HUES48 (cell line): ENCODE measurements at regions not wholly inside any gene's neighbourhood (a gene's known extent, or its start where the extent isn't known, plus 50 kb on each side); places are given as distances from the start of the nearest gene placed in this dataset.
"Not testable (repeated sequence)": the region's sequence is repeated elsewhere in the genome, so short reads cannot be mapped to it uniquely, and the experiment has no call there.

Source experiments
- H3K27ac ChIP-seq: one replicate; pipeline ENCODE4 v1.7.0; 2013; ENCODE audit warnings: low read depth, low read length, inconsistent platforms
- H3K27me3 ChIP-seq: 2 replicates; pipeline ENCODE4 v1.6.1; 2013; ENCODE audit warnings: mild to moderate bottlenecking, low read length; ENCODE audit not compliant: control insufficient read depth, insufficient read depth
- H3K36me3 ChIP-seq: 2 replicates; pipeline ENCODE4 v1.6.1; 2013; ENCODE audit warnings: low read length; ENCODE audit not compliant: control insufficient read depth, insufficient read depth
- H3K4me1 ChIP-seq: 2 replicates; pipeline ENCODE4 v1.6.1; 2013; ENCODE audit warnings: mild to moderate bottlenecking, low read length; ENCODE audit not compliant: control insufficient read depth, insufficient read depth
- H3K4me3 ChIP-seq: 2 replicates; pipeline ENCODE4 v1.5.1; 2013; ENCODE audit warnings: mild to moderate bottlenecking, low read depth, low read length
- H3K9ac ChIP-seq: 2 replicates; pipeline ENCODE4 v1.6.1; 2013; ENCODE audit warnings: mild to moderate bottlenecking, low read depth, low read length, moderate library complexity
- H3K9me3 ChIP-seq: 2 replicates; pipeline ENCODE4 v1.6.1; 2013; ENCODE audit warnings: low read length; ENCODE audit not compliant: control insufficient read depth, insufficient read depth

DNA sequence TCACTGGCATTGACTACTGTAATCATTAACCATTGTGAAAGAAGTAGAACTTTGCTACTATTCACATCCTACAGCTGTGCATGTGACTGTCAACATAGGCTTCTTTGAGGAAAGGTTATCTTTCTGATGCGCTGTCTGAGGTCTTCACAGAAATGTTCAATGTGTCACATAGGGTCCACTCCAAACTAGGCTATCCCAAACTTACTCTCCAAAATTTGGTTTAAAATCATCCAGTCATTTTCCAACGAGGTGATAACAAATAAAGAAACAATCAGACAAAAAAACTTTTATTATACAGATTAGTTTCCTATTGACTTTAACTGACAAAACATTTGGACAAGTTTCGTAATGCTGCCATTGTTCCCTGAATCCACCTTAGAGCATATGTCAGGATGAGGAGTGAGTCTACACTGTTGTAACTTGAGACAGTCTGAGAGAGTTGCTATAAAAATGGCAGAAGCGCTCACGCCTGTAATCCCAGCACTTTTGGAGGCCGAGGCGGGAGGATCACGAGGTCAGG lies 511.6 kb downstream of the PLOD2 start:
- Histone ChIP-seq H3K4me3 (no peak overlapping the region), H3K9ac (no peak overlapping the region), H3K36me3 (no peaks in the 10 kb centered on the region), H3K27me3 (no peaks in the 10 kb centered on the region), H3K27ac (no peak overlapping the region), H3K9me3 (no peaks in the 10 kb centered on the region), H3K4me1 (no peaks in the 10 kb centered on the region)

- Histone ChIP-seq H3K4me1 (no peaks in the 10 kb centered on the region), H3K27ac (no peak overlapping the region)
Measured at GRCh38 chr3:145650170-145650569, 510.8 kb downstream of the PLOD2 start.

DNA sequence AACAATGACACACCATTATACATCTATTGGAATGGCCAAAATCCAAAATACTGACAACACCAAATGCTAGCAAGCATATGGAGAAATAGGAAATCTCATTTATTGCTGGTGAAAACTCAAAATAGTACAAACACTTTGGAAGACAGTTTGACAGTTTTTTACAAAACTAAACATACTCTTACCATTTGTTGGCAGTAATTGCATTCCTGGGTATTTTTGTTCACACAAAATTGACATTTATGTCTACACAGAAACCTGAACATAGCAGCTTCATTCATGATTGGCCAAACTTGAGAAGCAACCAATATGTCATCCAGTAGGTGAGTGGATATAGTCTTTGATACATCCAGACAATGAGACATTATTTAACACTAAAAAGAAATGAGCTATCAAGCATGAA lies 489.9 kb downstream of the PLOD2 start:
- Histone ChIP-seq H3K27ac (no peak overlapping the region), H3K4me1 (no peaks in the 10 kb centered on the region), H3K9ac (no peak overlapping the region), H3K27me3 (no peaks in the 10 kb centered on the region), H3K4me3 (no peak overlapping the region), H3K9me3 (no peaks in the 10 kb centered on the region), H3K36me3 (no peaks in the 10 kb centered on the region)

More at GRCh38 chr3:145650170-145650569, 510.8 kb downstream of the PLOD2 start:
- no peaks in the 10 kb centered on the region for H3K36me3 ChIP-seq
- no peak overlapping the region for H3K9ac ChIP-seq
- no peaks in the 10 kb centered on the region for H3K27me3 ChIP-seq
- no peak overlapping the region for H3K4me3 ChIP-seq
- no peaks in the 10 kb centered on the region for H3K9me3 ChIP-seq

- Histone ChIP-seq H3K27ac (no peak overlapping the region), H3K36me3 (no peaks in the 10 kb centered on the region), H3K4me1 (no peaks in the 10 kb centered on the region), H3K4me3 (no peak overlapping the region), H3K9me3 (no peaks in the 10 kb centered on the region), H3K27me3 (no peaks in the 10 kb centered on the region), H3K9ac (no peak overlapping the region)
Measured at GRCh38 chr3:145673838-145674237, 487.1 kb downstream of the PLOD2 start.

- Histone ChIP-seq H3K9ac (no peak overlapping the region), H3K4me3 (no peak overlapping the region), H3K27me3 (no peaks in the 10 kb centered on the region), H3K36me3 (no peaks in the 10 kb centered on the region), H3K4me1 (peaks cover 7% of the 10 kb centered on the region; the same call in 1 of the 2 replicates), H3K27ac (no peak overlapping the region), H3K9me3 (no peaks in the 10 kb centered on the region)
Measured at GRCh38 chr3:145678401-145678800, 482.6 kb downstream of the PLOD2 start.

DNA sequence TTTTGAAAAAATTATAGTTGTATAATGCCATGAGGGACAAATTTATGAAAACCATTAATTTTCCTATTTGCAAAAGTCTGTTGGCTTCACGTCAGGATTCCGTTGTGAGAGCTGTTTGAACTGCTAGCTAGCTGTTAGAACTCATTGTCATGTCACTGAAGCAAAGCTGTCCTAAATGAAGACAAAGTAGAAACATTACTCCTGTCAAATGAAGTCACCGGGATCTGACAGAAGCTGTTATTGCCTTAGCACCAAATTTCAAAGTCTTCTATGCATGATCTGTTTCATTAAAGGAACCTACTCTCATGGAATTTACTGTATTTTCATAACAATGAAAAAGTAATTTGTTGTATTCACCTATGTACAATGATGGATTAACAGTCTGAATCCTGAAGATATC lies 479.8 kb downstream of the PLOD2 start:
- H3K27me3 ChIP-seq: no peaks in the 10 kb centered on the region
- no peaks in the 10 kb centered on the region for H3K9me3 ChIP-seq
- no peak overlapping the region for H3K27ac ChIP-seq
- peaks cover 7% of the 10 kb centered on the region; the same call in 1 of the 2 replicates for H3K4me1 ChIP-seq
- no peaks in the 10 kb centered on the region for H3K36me3 ChIP-seq
- no peak overlapping the region for H3K9ac ChIP-seq
- H3K4me3 ChIP-seq: no peak overlapping the region

- H3K4me3 ChIP-seq, H3K9ac ChIP-seq, H3K9me3 ChIP-seq, H3K27ac ChIP-seq, H3K4me1 ChIP-seq, H3K36me3 ChIP-seq, H3K27me3 ChIP-seq: not testable (repeated sequence)
Measured at GRCh38 chr3:145687978-145688377, 473.0 kb downstream of the PLOD2 start.

GRCh38 chr3:145692751-145693150 lies 468.2 kb downstream of the PLOD2 start:
- H3K4me1 ChIP-seq: 0 out of 2 replicates have a peak, but pooled peaks cover 5% of the 10 kb centered on the region
- no peak overlapping the region for H3K9ac ChIP-seq
- H3K4me3 ChIP-seq: no peak overlapping the region
- no peaks in the 10 kb centered on the region for H3K27me3 ChIP-seq
- H3K36me3 ChIP-seq: no peaks in the 10 kb centered on the region
- H3K9me3 ChIP-seq: no peaks in the 10 kb centered on the region
- no peak overlapping the region for H3K27ac ChIP-seq

- Histone ChIP-seq H3K27me3 (no peaks in the 10 kb centered on the region), H3K9me3 (no peaks in the 10 kb centered on the region), H3K4me1 (0 out of 2 replicates have a peak, but pooled peaks cover 5% of the 10 kb centered on the region), H3K27ac (no peak overlapping the region), H3K36me3 (no peaks in the 10 kb centered on the region), H3K4me3 (no peak overlapping the region), H3K9ac (no peak overlapping the region)
Measured at GRCh38 chr3:145696011-145696410, 465.0 kb downstream of the PLOD2 start.

GRCh38 chr3:145698250-145698649 lies 462.7 kb downstream of the PLOD2 start:
- no peak overlapping the region for H3K9ac ChIP-seq
- H3K9me3 ChIP-seq: no peaks in the 10 kb centered on the region
- H3K4me1 ChIP-seq: 0 out of 2 replicates have a peak, but pooled peaks cover 5% of the 10 kb centered on the region
- no peaks in the 10 kb centered on the region for H3K36me3 ChIP-seq
- H3K27ac ChIP-seq: no peak overlapping the region
- H3K27me3 ChIP-seq: no peaks in the 10 kb centered on the region
- no peak overlapping the region for H3K4me3 ChIP-seq

- Histone ChIP-seq H3K36me3 (no peaks in the 10 kb centered on the region), H3K9me3 (no peaks in the 10 kb centered on the region), H3K4me3 (no peak overlapping the region), H3K27ac (no peak overlapping the region), H3K9ac (no peak overlapping the region), H3K4me1 (0 out of 2 replicates have a peak, but pooled peaks cover 1% of the 10 kb centered on the region), H3K27me3 (no peaks in the 10 kb centered on the region)
Measured at GRCh38 chr3:145698749-145699148, 462.2 kb downstream of the PLOD2 start.
